ENCODE measurements at regions not wholly inside any gene's neighbourhood (a gene's known extent, or its start where the extent isn't known, plus 50 kb on each side); places are given as distances from the start of the nearest gene placed in this dataset.

DNA sequence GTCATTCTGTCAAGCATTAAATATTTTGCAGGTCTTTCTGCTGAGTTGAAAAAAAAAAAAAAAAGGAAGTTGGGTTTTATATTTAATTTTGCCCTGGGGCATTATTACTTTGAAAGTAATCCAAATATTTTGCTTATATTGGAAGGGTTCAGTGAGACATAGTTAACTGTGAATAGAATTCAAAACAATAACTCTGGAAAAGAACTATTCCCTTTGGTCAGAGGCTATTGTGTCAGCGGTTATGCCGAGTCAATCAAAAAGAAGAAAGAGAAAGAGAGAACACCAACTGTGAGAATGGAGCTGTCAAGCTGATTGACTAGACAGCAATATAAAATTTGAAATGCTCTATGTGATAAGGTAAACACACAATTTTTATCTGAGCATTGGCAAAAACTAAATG lies 761.7 kb downstream of the ADGRL2 start:
- DNase-seq (ENCODE audit: low read depth): no peak

DNA sequence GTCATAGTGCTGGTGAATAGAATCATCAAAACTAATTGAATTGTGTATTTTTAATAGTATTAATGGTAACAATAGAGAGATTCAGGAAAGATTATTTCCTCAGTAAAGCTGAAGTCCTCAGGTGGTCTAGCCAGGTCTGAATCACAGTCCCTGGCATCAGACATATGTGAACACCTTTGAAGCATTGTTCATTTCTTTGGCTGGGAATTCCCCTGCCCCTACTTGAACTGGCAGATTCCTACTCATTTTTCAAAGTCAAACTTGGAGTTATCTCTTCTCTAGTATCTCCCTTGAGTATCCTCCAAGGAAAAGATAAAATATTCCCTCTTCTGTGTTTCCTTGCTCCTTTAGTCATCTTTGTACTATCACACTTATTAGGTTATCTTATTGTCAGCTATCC lies 759.8 kb downstream of the ADGRL2 start:
- no peak for DNase-seq (ENCODE audit: low read depth)

DNA sequence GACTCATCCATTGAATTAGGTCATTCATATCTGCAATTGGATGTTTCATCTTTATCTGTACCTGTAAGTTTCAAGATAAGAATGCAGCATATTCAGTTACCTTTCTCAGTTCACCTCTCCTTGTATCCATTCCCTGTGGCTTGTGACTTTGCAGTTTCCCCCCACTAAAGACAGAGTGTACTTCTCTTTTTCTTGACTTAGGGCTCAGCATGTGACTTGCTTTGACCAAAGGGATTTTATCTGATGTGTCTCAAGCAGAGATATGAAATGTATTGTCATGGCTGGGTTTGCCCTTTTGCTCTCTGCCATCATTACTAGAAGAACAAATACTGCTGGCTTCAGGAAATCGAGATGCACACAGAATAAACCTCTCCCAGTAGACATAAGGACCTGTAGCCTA lies 754.8 kb downstream of the ADGRL2 start:
- DNase-seq (ENCODE audit: low read depth): no peak

DNA sequence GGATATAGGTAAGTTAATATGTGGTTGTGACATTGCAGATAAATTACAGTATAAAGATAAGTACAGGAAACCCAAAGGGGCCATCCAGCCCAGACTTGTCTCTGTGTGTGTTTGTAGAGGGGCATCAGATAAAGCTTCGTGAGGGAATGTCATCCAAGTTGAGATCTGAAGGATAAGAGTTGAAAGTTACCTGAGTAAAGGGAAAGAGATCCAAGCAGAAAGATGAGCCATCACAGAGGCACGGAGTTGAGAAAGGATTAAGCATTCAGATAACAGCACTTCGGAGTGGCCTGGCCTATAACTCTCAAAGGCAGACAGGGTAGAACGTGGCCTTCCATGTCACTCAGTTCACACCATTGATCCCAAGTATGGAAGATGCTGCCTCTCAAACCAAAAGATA lies 749.1 kb downstream of the ADGRL2 start:
- no peak for DNase-seq (ENCODE audit: low read depth)

DNA sequence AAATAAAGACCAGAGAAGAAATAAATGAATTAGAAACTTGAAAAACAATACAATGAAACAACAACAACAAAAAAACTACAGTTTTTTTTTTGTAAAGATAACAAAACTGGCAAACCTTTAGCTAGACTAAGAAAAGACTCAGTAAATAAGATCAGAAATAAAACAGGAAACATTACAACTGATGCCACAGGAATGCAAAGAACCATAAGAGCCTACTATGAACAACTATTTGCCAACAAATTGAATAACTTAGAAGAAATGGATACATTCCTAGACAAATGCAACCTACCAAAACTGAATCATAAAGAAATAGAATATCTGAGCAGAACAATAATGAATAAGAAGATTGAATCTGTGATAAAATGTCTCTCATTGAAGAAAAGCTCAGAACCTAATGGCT lies 742.0 kb downstream of the ADGRL2 start:
- no peak for DNase-seq (ENCODE audit: low read depth)

DNA sequence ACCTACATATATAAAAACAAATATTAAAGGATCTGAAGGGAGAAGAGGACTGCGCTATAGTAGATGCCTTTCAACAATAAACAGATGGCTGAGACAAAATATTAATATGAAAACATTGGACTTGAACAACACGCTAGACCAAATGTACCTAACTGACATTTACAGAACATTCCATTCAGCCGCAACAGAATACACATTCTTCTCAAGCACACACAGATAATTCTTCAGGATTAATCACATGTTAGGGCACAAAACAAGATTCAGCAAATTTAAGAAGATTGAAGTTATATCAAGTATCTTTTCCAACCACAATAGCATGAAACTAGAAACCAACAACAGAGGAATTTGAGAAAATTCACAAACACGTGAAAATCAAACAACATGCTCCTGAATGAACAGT lies 741.4 kb downstream of the ADGRL2 start:
- no peak for DNase-seq (ENCODE audit: low read depth)

DNA sequence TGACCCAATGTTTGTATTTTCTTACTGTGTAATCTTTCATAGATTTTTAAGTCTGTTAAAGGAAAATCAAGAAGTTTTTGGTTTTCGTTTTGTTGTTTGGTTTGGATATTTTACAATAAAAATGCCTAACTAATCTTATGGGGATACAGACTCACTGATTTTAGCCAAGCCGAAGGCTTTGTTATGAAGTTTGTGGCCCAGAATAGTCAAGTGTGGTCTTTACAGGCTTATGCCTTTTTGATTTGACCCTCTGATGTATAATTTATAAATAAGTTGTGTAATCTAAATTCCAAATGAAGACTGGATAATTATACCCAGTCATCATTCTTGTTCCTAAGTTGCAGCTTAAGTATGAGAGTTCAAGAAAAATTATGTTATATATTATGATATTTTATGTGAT lies 739.3 kb downstream of the ADGRL2 start:
- no peak for DNase-seq (ENCODE audit: low read depth)

DNA sequence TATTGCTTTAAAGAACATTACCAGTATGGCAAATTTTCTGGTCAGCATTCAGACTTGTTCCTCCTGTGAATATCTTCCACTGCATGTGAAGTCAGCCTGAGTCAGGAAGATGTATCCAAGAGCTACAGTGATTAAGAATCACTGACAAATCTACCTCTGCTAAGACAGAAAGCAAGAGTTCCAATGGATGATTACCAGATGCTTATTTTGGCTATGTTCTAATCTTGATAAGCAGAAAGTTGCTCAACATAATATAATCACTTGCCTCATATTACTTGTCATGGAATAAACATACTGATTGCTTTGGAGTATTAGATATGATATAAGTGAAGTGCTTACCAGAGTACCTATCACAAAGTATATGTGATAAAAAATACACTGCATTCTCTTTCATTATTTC lies 738.1 kb downstream of the ADGRL2 start:
- no peak for DNase-seq (ENCODE audit: low read depth)

DNA sequence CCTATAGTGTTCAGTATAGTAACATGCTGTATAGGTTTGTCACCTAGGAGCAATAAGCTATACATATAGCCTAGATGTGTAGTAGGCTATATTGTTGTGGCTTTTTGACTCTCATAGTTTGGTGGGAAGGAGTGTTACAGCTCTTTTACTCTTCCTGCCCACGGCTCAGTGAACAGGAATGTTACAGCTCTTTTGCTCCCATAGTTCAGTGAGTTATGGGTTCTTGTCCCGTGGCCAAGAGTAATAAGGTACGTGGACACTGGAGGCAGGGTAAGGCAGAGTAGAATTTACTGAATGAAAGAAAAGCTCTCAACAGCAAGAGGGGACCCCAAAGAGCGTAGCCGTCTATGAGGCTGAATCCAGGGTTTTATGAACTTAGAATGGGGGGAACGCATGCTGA lies 734.3 kb downstream of the ADGRL2 start:
- DNase-seq (ENCODE audit: low read depth): no peak

DNA sequence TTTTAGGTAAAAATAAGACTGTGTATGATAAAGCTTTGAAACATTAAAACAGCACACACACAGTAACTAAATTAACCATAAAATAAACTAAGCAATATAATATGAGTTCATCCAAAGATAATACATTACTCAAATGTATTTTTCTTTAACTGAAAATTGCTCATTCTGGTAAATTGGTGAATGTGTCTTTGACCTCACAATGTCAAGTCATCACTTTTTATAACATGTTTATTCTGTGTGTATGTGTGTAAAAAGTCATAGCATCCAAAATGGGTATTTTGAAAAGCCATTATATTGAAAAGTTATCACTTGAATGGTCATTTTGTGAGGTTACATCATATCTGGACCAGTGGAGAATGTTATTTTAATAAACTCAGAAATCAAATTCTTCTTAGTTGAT lies 724.6 kb downstream of the ADGRL2 start:
- DNase-seq (ENCODE audit: low read depth): no peak

DNA sequence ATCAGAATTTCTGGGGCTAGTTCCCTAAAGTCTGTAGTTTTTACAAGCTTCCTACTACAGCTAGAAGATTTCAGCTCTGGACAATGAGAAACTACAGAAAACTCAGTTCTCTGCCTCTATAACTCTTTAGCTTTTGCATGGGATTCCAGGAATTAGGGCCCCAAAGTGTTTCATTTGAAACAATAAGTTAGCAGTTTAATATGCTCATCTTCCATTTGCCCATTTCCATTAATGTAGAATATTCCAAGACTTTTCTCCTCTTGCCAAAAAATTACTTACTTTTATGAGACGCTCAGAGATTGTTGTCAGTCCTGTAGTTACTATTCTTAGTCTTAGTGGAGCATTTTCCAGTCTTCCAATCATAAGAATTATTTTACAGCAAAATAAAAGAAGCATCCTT lies 719.9 kb downstream of the ADGRL2 start:
- DNase-seq (ENCODE audit: low read depth): no peak

DNA sequence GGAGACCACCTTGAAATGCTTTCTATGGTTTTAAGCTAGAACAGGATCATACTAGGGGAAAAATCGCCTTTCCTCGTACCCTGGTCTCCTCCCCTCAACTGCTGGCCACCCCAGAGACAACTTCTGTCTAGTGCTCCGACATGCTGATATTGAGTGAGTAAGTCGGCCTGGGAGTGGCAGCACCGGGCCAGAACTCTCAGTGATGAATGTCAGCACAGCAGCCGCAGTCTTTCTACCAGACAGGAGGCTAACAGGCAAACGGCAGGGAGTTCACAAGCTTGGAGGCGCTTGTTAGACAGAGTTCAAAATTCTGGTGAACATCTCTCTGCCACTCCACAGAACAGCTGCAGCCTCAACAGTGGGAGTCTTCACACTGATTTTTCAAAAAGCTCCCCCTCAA lies 716.9 kb downstream of the ADGRL2 start:
- DNase-seq (ENCODE audit: low read depth): no peak

DNA sequence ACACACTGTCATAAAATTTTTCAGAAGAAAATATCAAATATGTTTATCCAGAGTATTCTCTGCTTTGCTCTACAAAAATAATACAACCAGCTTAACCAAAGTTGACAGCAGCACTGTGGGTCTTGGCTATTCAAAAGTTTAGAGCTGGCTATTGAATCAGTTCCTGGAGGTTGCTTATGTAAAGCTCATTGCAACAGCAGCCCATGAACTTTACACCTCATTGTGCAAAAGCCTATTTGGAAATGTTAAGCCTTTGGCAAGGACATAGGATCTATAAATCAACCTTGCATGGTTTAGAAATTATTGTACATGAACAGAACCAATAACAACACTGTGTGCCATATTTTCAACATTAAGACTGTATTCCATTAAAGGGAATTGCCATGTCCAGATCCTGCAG lies 714.9 kb downstream of the ADGRL2 start:
- DNase-seq (ENCODE audit: low read depth): no peak

DNA sequence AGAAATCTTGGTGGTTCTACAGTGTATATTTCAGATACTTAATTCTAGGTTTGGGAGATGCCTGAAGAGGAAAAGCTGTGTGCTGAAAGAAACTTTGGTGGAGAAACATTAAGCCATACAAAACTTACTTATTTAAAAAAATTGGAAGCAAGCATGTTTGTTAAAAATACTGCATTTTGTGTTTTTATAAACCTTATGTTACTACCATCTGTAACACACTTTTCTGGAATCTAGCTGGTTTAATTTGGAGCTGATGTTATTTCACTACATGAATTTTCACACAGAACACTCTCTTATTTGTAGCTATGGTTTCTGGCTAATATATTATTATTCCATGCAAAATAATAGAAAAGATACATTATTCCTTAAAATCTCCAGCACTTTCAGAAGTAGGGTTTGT lies 710.7 kb downstream of the ADGRL2 start:
- no peak for DNase-seq (ENCODE audit: low read depth)

DNA sequence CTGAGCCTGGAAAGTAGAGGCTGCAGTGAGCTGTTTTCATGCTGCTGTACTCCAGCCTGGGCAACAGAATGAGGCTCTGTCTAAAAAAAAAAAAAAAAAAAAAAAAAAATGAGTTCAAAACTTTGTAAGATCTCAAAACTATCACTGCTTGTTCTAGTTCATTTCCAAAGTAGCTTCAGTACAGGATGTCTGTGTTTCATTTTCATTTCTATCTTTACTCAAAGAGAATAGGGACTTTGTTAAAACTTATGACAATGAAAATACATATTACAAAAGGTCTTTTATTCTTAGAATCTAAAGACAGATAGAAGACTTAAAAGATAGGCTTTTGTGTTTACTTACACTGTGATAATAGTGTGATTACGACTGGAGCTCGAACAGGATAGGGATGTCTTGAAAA lies 709.7 kb downstream of the ADGRL2 start:
- no peak for DNase-seq (ENCODE audit: low read depth)

DNA sequence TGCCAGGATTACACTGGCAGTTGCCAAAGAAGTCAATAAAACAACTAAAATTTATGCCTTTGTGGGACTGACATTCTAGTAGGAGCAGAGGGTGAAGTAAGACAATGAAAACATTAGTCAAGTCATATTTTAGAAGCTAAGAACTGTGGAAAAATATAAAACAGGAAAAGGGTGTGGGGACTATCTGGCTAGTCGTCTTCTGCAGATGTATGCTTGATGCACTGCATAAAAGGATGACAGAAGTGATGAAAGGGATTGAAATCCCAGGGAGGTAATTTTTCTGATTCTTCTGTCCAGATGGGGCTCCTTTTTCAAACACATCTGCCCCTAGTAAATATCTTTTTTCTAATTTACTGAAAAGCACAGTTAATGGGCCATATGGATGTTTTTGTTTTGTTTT lies 706.3 kb downstream of the ADGRL2 start:
- no peak for DNase-seq (ENCODE audit: low read depth)

DNA sequence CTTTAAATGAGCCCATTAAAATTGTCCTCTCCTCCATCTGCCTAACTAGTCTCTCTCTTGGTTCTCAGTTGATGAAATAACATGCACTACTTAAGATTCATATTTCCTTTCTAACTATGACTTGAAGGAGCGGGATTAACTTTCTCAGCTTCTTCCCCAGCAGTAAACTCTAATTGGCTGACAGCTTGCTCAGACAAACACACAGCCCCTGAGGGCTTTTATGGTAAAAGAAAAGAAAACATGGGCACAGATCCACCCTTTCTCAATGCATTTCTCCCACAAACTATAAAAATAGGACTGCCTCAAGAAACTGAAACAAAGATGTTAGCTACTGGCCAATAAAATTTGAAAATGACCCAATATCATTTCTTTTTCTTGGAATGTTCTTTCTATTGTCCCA lies 703.1 kb downstream of the ADGRL2 start:
- DNase-seq (ENCODE audit: low read depth): no peak

DNA sequence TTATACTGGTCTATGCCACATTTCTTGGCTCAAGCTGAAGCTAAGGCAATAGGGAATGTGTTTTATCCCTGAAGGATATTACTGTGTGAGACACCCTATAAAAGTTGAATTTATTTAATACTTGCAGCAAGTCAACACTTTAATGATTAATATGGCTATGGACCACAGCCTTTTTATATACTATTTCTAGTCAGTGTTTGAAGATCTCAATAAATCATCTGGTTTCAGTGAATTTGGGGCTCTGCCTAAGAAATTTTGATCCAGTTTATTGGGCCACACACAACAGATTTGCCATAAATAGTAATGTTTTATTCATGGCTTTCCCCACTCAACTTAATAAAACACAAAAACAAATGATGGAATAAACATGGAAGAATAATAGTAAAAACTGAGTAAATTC lies 698.3 kb downstream of the ADGRL2 start:
- no peak for DNase-seq (ENCODE audit: low read depth)

DNA sequence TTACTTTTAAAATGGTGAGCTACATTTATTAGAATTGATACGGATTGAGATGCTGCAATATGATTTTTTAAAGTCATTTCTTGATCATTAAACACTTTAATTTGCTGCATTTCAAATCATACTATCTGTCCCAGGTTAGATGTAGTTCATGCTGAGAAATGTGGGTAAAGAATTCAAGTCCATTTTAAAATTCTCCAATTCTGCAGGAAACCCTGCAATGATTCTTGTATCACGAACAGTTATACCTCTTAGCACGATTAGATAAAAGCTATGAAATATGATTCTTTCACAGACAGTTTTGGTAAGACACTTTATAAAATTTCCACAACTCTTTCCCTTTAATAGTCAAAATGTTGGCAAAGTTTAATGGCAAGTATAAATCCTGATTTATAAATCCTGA lies 693.4 kb downstream of the ADGRL2 start:
- DNase-seq (ENCODE audit: low read depth): no peak

DNA sequence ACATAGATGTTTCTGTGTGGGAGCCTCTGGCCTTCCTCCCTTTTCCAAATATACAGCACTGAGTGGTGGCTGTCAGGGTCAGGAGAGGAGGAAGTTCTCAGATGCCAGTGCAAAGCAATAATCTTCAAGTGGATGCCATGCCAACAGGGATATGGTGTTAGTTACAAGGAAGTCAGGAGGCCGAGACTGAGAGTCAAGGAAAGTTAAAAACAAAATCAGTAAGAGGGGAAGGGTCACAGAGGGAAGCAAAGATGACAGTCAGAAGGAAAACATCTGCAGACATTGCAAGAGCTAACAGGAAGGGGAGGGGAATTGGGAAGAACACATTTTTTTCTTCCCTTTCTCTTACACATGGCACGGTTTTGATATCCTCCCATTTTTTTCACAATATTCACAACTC lies 691.4 kb downstream of the ADGRL2 start:
- DNase-seq (ENCODE audit: low read depth): no peak

DNA sequence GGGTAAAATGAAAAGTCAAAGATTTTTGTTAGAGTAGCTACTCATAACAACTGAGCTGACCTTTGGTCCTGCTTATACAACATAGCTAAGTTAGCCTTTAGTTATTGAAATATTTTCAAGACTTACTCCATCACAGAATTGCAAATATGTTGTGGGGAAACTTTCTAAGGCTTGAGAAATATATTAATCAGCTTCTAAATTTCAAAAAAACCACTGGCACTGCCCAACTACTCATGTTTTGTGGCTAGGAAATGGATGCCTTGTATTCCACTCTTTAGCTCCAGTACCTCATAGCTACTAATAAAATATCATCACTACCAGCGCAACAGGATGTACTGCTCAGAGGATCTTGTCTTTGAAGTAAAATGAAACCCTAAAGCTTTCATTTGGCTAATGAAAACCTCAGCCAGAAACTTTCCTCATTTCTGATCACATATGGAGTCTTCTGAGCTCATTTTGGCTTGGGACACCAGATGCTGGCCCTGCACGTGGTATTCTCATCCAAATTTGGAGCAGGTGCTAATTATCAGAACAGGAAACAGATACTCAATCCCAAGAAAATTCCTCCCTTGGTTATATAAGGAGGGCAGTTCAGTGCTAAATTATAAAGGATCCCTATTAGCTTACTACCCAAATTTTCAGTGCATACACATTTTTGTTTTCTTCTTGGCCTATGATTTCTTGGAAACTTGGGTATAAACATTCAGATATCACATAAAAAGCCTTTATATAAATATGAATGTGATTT lies 690.7 kb downstream of the ADGRL2 start:
- no peak for DNase-seq (ENCODE audit: low read depth)

DNA sequence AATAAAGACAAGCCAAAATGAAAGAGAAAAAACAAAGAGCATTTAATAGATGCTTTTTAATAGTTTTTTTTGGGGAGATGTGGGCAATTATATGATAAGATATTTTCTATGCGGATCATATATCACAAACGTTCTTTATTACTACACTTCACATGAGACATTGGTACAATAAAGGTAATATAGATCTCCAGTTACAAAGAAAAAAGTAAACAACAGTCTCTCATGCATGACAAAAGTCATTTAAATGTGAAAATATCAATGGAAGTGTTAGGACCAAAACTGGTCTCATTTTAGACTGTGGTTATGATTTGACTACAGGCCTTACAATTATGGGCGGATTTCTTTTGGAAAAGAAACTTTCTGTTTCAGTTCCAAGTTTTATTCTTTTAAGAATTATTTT lies 687.0 kb downstream of the ADGRL2 start:
- DNase-seq (ENCODE audit: low read depth): no peak

DNA sequence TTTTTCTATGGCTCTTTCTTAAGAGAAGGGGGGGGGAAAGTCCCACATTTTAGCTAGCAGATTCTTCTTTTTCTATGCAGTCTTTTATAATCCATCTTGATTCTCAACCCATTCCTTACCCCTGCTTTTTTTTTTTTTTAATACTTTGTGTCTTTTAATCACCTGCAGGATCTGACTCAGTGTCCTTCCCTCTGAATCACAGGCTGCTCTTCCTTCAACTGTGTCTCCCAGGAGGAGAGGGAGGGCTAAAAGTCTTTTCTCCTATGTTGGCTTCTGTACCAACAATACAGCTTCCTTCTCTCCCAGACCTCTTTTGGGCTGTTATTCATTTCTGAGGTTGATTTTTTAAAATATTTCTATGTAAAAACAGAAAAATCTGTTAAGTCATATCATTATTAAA lies 686.2 kb downstream of the ADGRL2 start:
- no peak for DNase-seq (ENCODE audit: low read depth)

DNA sequence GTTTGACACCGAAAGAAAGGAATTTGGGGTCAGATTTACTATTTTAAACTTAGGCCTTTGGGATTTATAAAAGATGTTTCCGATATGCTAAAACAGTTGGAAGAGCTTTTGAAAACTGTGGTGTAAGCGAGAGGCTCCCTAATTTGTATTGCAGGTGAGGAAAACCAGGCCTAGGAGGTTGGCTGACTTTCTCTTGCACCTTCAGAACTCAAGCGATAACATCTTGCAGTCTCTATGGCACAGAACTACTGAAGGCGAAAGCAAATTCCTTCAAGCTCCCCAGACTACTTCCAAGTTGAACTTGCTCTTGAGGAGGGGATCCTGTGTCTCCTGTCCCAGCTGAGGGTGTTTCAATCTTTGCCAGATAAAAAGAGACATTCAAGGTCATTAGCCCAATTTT lies 685.7 kb downstream of the ADGRL2 start:
- DNase-seq (ENCODE audit: low read depth): no peak

Measured in CMK (cell line).